ENCODE measurements at regions not wholly inside any gene's neighbourhood (a gene's known extent, or its start where the extent isn't known, plus 50 kb on each side); places are given as distances from the start of the nearest gene placed in this dataset.
"Not testable (repeated sequence)": the region's sequence is repeated elsewhere in the genome, so short reads cannot be mapped to it uniquely, and the experiment has no call there.

DNA sequence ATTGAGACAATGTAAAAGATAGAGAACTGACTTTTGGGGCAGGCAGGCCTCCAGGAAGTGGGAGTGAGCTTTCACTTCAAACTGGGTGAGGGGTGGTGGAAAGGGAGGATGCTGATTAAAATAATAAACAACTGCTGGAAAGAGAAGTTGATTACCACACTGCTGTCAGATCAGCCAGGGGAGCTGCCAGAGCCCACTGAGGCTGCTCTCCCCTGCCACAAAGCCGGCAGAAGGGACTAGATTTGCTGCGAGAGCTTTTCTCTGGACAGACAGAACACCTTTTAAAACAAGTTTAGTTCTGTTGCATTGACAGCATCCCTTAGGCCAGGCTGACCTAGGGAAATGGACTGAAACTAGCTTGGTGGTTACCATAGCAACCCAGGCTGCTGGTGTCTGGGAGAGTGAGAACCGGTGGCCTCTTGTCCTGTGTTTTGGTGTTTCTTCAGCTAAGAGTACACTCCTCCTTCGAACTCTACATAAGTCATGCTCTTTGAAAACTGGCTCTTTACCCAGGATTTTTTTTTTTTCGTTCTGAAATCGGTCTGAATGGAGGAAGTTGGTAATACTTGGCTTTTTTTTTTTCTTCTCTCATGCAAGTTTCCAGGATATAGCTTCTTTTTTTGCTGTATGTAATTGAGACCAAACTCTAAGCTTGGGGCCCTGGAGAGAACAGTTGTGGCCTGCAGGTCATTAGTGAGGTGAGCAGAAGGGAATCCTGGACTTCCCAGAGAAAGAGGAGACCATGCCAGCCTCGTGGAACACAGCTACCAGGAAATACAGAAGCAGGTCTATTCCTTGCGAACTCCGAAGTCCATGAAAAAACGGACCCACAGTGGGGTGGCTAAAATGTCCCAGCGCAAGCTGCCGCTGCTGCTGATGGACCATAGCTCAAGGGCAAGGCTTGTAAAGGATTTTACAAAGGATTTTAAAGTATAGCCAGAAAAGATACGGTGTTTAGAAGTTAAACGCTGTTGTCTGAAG lies 374.4 kb downstream of the UTRN start:
- no peak for DNase-seq

DNA sequence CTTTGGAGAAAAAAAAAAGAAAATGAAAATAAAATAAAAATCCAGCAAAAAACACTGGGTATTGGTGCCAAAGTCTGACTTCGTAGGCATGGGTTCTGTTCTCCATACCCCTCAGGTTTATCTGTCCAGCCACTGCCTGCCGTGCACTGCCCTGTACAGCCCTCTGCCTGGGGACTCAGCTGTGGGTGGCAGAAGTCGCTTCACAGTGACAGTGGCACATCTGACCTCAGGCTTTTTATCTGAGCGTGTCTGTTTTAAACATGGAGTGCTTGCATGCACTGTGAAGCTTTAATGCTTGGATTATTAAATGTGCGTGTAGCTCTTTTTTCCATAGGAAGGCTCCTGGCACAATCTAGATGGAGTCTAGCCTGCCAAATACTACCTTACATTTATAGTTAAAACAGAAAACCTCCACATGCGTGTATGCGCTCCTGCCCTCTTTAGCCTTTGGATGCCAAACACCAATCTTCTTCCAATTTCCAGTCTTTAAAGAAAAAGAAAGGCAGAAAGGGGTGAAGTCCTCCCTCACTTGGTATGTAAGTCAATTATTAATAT lies 375.5 kb downstream of the UTRN start:
- no peak for DNase-seq

GRCh38 chr6:144661116-144661806 lies 376.1 kb downstream of the UTRN start:
- no peak for DNase-seq

GRCh38 chr6:144662812-144663365 lies 377.8 kb downstream of the UTRN start:
- DNase-seq = no peak

- no peak for DNase-seq
Observed at GRCh38 chr6:144664281-144664680, 379.1 kb downstream of the UTRN start.

GRCh38 chr6:144664947-144665346 lies 379.8 kb downstream of the UTRN start:
- DNase-seq = no peak

DNA sequence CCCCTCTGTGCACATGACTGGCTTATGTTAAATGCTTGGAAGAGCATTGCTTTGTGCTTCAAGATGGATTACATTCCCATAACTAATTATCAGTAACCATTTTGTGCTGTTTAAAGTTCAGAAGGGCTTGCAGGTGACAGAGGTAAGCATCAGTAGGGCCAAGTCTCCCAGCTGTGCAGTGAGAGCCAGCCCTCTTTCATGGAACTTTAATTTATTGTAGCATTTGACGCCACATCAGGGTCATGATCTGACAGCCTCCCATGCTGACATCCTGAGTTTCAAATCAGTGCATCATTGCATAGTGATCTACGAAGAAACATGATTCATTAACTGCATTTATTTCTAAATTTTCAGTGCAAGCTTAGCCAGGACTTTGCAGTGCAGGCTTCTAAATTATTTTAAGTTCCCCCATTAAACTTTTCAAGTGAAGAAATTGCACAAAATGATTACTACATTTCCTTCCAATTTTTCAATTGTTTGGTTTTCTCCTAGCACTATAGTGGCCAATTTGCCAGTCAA lies 380.9 kb downstream of the UTRN start:
- DNase-seq = no peak

- DNase-seq = no peak
Observed at GRCh38 chr6:144666781-144667180, 381.6 kb downstream of the UTRN start.

DNA sequence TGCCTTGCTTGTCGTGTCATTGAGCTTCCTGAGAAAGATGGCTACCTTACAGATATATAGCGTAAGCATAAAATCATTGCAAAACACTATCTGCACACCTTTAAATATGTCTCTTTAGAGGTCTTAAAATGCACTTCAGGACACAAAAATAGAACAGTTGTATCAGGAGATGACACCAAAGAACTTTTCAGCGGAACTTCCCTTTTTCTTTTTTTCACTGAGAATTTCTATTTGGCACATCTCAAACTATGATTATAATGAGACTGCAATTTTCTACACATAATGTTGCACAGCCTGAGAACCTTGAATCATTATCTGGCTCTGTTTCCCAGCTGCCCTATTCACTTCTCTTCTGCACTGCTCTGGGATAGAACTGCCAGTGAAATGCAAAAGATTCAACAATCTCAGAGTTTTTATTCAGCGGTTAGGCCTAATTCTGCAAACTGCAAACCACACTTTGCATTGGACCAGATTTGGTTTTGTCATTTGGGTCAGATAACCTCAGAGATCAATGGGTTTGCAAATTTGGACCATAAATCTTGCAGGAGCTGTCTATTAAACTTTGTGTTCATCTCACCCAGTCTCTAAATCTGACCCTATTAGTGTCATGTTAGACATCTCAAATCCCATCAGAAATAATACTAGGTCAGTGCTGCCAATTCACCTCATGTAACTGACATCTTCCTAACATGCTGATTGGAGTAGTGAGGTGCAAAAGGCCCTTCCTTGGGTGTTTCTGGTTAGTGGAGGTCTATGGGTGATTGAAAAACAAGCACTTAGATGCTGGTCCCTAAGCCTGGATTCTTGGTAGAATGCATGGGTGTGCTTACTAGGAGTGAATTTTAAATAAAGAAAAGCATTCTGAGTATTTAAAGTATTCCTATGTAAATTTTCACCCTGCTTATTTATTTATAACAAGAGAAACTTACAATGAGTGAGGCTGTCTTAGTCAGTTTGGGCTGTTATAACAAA lies 382.7 kb downstream of the UTRN start:
- no peak for DNase-seq

DNA sequence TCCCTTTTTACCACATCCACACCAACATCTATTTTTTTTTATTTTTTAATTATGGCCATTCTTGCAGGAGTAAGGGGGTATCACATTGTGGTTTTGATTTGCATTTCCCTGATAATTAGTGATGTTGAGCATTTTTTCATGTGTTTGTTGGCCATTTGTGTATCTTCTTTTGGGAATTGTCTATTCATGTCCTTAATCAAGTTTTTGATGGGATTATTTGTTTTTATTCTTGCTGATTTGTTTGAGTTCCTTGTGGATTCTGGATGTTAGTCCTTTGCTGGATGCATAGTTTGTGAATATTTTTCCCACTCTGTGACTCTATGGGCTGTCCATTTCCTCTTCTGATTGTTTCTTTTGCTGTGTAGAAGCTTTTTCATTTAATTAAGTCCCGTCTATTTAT lies 385.1 kb downstream of the UTRN start:
- DNase-seq = not testable (repeated sequence)

GRCh38 chr6:144673807-144674206 lies 388.7 kb downstream of the UTRN start:
- no peak for DNase-seq

- DNase-seq = no peak
Observed at GRCh38 chr6:144675231-144675861, 390.2 kb downstream of the UTRN start.

DNA sequence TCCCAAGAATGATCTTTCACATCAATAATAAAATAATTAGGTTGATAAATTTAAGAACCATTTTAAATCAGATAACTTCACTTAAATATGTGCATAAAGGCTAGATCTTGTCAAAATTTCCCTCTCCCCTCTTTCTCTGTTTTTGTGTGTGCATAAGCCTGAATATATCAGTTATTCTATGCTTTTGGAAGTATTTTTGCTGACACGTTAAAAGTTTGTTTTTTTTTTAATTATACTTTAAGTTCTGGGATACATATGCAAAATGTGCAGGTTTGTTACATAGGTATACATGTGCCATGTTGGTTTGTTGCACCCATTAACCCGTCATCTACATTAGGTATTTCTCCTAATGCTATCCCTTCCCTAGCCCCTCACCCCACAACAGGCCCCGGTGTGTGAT lies 391.2 kb downstream of the UTRN start:
- not testable (repeated sequence) for DNase-seq

DNA sequence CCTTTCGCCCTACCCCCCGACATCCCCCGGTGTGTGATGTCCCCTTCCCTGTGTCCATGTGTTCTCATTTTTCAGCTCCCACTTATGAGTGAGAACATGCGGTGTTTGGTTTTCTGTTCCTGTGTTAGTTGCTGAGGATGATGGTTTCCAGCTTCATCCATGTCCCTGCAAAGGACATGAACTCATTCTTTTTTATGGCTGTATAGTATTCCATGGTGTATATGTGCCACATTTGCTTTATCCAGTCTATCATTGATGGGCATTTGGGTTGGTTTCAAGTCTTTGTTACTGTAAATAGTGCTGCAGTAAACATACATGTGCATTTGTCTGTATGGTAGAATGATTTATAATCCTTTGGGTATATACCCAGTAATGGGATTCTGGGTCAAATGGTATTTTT lies 392.1 kb downstream of the UTRN start:
- DNase-seq = not testable (repeated sequence)

GRCh38 chr6:144678844-144679243 lies 393.7 kb downstream of the UTRN start:
- DNase-seq = no peak

DNA sequence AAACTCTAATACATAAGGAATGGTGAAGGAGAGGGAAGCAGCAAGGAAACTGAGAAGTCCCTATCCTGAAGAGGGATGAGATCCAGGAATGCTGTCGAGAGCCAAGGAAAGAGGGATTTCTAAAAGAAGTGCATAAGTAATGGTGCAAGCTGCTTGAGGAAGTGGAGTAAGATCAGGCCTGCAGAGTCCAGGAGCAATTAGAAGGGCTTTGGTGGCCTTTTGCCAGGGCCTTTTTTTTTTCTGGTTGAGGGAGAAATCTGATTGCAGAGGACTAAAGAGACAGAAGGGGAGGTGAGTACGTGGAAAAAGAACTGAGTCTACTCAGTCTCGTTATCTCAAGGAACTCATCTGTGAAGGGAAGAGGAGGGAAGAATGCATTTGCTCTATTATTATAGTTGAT lies 396.2 kb downstream of the UTRN start:
- no peak for DNase-seq

GRCh38 chr6:144683216-144684070 lies 398.3 kb downstream of the UTRN start:
- no peak for DNase-seq

- DNase-seq = no peak
Observed at GRCh38 chr6:144688713-144689112, 403.6 kb downstream of the UTRN start.

- DNase-seq = no peak
Observed at GRCh38 chr6:144689503-144690040, 404.4 kb downstream of the UTRN start.

DNA sequence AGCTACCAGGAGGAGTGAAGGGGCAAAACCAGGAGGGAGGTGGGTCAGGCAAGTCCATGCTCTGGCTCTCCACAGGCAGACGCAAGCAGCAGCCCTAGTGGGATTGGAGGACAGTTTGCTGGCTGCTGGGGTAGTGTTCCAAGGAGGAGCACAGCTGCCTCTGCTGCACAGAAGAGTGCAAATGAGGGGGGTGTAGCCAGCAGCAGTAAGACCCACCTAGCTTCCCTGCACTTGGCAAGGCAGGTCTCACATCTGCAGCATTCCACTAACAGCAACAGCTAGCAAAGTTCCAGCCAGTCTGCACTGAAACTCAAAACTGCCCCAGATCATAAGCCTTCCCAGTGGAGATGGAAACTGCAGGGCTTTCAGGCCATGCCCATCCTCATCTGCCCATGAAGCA lies 405.0 kb downstream of the UTRN start:
- no peak for DNase-seq

All from effector CD8-positive, alpha-beta T cell (primary cell).